ENCODE measurements at regions not wholly inside any gene's neighbourhood (a gene's known extent, or its start where the extent isn't known, plus 50 kb on each side); places are given as distances from the start of the nearest gene placed in this dataset.
"Not testable (repeated sequence)": the region's sequence is repeated elsewhere in the genome, so short reads cannot be mapped to it uniquely, and the experiment has no call there.

GRCh38 chr13:61358599-61358998 is 57.0 kb downstream of the PCDH20 start:
- no peak for DNase-seq

GRCh38 chr13:61350341-61350740 is 65.3 kb downstream of the PCDH20 start:
- DNase-seq: no peak

DNA sequence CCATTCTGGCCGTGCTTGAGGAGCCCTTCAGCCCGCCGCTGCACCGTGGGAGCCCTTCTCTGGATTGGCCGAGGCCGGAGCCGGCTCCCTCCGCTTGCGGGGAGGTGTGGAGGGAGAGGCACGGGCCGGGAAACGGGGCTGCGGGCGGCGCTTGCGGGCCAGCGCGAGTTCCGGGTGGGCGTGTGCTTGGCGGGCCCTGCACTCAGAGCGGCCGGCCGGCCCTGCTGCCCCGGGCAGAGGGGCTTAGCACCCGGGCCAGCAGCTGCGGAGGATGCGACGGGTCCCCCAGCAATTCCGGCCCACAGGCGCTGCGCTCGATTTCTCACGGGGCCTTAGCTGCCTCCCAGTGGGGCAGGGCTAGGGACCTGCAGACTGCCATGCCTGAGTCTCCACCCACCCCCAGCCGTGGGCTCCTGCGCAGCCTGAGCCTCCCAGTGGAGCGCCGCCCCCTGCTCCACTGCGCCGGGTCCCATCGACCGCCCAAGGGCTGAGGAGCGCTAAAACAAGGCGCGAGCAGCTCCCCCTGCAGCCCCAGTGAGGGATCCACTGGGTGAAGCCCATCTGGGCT is 76.5 kb downstream of the PCDH20 start:
- no peak for DNase-seq

GRCh38 chr13:61316647-61317046 is 99.0 kb downstream of the PCDH20 start:
- DNase-seq: no peak

GRCh38 chr13:61294467-61295191 is 121.0 kb downstream of the PCDH20 start:
- no peak for DNase-seq

- DNase-seq: no peak
Measured at GRCh38 chr13:61286148-61286745, 129.4 kb downstream of the PCDH20 start.

GRCh38 chr13:61277586-61278276 is 137.9 kb downstream of the PCDH20 start:
- no peak for DNase-seq

DNA sequence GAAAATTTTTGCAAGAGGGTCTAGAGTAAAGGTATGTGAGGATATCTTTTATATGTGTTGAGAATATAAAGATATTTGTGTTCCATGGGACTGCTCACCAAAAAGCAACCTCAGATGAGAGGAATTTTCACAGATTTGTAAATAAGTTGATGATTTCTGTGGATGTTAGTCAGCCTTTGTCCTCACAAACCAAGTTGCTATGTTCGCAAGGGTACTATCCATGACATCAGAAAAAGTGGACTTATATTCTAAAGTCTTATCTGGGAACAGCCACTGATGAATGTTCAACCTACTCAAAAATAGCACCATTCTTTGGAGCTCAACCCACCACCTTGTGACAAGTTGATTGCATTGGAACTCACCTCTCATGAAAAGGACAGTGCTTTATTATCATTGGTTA is 138.6 kb downstream of the PCDH20 start:
- DNase-seq: no peak

DNA sequence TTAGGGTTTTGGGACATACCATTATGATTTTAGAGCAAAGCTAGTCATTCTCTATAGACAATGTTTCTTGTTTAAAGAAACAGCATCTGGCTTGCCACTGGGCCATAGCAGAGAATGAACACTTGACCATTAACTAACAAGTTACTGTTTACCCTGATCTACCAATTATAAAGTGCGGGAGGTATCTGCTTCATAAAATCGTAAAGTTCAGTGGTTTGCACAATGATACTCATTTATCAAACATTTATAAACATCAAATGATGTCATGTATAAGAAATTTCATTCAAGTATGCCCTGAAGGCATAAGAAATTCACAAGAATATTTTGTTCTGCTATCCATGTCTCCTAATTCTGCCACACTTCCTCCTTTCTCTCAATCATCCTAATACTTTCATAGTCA is 139.2 kb downstream of the PCDH20 start:
- no peak for DNase-seq

DNA sequence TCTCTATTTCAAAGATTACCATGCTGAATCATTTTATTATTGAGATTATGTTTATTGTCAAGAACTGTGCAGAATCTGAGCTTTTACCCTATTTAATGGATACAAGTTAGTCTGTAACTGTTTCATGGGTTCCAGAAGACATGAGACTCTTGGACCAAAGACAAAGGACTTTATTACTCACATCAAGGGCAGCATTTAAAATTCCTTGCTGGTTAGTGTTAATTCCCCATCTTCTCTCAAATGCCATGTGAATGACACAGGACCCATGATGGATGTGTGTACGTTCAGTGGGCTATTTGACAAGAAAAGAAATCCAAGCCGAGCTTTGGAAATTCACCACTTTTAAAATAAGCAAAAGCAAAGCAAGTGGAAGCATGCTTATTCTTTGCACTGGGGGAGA is 139.9 kb downstream of the PCDH20 start:
- no peak for DNase-seq

DNA sequence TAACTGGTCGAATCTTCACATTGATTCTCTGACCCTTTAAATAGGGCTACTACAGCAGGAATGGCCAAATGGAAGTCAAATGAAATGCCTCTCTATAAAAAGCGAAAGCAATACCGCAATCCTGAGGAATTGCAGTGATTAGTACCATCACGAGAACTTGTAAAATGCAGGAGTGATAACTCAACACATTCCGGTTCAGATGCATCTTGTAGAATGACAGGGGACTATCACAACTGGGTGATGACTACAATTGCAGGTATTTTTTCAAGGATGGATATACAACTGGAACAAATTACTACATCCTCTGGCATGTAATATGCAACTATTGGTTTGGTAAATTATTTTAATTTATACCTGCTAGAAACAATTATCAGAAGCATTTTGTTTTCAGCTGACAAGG is 140.4 kb downstream of the PCDH20 start:
- DNase-seq: no peak

GRCh38 chr13:61266896-61267295 is 148.8 kb downstream of the PCDH20 start:
- not testable (repeated sequence) for DNase-seq

DNA sequence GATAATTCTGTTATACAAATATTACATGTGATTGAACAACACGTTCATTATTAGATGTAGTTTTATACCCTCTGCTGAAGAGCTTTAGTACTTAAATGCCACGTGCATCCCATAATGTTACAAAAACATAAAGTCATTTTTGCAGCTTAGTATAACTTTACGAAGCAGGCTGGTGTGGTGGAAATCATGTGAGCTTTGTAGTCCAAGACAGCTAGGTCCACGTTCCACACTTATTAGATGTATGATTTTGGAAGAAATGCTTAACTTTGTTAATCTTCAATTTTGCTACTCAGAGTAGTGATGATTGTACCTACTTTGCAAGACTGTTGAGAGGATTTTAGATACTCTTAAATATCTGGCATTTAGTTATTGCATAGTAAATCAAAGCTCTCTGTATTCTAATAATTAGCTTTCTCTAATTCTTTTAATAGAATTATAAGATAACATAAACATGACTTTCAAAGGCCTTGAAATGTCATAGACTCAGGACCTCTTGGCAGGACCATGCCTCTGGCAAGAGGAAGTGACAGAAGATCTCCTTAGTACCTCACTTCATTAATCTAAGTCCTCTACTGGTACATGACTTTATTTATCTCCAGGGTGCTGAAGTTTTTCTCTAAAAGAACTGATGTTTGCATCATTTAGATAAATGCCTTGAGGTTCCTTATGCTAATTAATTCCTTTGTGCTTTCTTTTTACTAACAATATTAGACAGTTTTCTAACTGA is 153.7 kb downstream of the PCDH20 start:
- no peak for DNase-seq

DNA sequence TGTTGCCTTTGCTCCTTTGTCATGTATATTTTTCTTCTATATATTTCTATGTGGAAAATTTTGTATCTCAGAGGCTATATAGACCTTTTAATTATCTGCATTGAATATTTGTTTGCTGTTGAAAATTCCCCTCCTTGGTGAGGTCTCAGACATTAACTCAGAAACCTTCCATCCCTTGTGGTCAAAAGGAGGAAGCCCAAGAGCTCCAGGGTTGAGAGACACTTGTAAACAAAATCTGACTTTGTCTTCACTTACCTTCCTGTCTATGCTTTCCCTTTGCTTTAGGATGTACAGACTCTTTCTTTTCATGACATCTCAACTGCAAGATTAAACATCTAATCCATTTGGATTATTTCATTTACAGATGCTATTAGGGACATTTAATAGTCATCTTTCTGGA is 157.5 kb downstream of the PCDH20 start:
- no peak for DNase-seq

- DNase-seq: no peak
Measured at GRCh38 chr13:61255040-61255796, 160.4 kb downstream of the PCDH20 start.

GRCh38 chr13:61253105-61253877 is 162.4 kb downstream of the PCDH20 start:
- no peak for DNase-seq

GRCh38 chr13:61252213-61252612 is 163.4 kb downstream of the PCDH20 start:
- DNase-seq: no peak

- no peak for DNase-seq
Measured at GRCh38 chr13:61247149-61247936, 168.3 kb downstream of the PCDH20 start.

DNA sequence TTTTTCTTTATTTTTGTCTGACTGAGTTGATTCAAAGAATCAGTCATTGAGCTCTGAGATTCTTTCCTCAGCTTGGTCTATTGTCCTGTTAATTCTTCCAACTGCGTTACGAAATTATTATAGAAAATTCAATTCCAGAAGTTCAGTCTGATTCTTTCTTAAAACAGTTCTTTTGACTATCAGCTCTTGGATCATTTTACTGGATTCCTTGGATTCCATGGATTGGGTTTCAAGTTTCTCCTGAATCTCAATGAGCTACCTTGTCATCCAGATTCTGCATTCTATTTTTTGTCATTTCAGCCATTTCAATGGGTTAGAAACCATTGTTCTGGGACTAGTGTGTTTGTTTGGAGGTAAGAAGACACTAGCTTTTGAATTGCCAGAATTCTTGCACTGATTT is 169.3 kb downstream of the PCDH20 start:
- no peak for DNase-seq

- no peak for DNase-seq
Measured at GRCh38 chr13:61215601-61216000, 200.0 kb downstream of the PCDH20 start.

GRCh38 chr13:61215116-61215515 is 200.5 kb downstream of the PCDH20 start:
- DNase-seq: no peak

Data from right hindlimb (tissue), 1 donor.